ENCODE measurements at regions not wholly inside any gene's neighbourhood (a gene's known extent, or its start where the extent isn't known, plus 50 kb on each side); places are given as distances from the start of the nearest gene placed in this dataset.

GRCh38 chr18:22505141-22505591 lies 87.5 kb upstream of the CTAGE1 start:
- TF ChIP-seq CTCF (IDR thresholded peaks at IDR 0.05; ENCODE audit: low read depth, low read length) (no peak), MYC (IDR thresholded peaks at IDR 0.05; ENCODE audit: low read depth, low read length) (no peak), POLR2A (IDR thresholded peaks at IDR 0.05; ENCODE audit: extremely low read depth, insufficient read length) (no peak)
